NCI-H2171 treated with DMSO at 0.1 percent for 48 hours (cell line): ENCODE measurements at regions not wholly inside any gene's neighbourhood (a gene's known extent, or its start where the extent isn't known, plus 50 kb on each side); places are given as distances from the start of the nearest gene placed in this dataset.
"Not testable (repeated sequence)": the region's sequence is repeated elsewhere in the genome, so short reads cannot be mapped to it uniquely, and the experiment has no call there.

ENCODE experiments used
- DNase-seq: peaks from one replicate; lab custom pipeline; 2025; lab: John Stamatoyannopoulos, UW

DNA sequence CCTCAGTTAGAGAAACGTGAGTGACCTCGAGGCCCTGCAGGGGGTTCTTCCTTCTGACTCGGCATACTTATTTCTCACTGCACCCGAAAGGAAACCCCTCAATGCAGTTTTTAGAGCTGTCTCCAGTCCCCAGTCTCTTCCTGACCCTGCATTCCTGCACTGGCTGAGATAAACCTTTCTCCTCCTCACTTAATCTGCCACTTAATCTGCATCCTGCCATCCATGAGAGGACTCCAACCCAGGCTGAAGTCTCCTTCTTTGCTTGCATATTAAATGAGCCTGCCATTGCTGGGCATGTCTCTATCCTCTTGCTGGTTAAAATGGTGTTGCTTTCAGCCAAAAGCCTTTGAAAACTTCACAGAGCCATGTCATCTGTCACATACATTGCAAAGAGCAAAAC is 125.6 kb upstream of the GATA6 start:
- DNase-seq = no peak

DNA sequence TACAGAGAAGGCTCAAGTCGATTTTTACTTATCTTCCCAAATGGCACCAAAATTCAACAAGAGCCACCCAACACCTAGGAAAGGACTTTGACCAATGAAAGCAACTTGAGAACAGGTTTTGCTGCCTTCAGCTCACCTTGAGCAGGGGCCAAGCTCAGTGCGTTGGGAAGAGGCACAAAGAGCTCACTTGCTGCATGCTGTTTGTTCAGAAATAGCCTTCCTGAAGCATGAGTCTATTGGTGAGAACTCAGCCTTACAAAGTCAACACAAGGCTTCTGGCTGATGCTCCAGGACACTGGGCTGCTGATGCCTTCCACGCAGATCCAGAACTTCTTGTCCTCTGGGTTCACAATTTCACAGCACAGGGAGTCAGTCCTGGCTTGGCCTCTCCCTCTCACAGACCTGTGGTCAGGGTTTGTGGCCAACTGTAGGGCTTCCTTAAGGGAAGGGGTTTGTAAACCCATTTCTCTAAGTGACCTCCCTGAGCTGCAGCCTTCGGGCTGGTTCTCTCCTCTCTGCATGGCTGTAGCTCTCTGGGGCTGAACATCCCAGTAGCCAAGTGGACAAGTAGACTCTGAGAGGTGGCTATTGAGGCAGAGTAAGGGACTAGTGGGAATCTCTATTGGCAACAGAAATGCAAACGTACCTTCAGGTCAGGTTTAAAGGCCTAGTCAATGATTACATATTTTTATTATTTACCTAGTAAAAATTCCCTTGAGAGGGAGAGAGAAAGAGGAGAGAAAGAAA is 124.7 kb upstream of the GATA6 start:
- DNase-seq = no peak

DNA sequence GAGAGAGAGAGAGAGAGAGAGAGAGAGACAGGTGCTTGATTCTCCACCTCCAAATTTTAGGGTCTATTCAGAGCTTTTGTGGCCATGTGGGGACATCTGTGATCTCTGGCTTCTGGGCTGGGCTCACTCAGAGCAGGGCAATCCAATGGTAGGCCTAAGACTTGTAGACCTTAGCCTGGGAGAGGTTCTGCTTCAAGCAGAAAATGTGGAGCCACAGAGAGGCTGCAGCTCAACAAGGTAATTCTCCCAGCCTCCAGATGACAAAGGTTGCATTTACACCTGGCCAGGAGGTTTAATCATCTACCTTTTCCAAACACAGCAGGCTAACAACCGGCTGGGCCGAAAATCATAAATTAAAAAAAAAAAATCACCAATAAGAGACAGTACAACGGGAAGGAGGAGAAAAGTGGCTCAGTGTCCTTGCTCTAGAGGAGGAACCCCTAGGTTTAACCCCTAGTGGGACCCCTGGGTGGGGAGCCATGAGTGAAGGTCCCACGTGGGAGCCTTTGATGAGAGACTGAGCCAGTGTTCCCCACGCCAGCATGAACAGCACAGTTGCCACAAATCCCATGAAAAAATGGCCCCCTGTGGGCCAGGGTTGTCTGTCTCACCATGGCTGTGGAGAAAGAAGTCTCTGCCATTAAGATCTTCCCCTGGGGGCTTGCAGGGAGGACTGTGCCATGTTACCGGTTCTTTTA is 124.0 kb upstream of the GATA6 start:
- DNase-seq = no peak

DNA sequence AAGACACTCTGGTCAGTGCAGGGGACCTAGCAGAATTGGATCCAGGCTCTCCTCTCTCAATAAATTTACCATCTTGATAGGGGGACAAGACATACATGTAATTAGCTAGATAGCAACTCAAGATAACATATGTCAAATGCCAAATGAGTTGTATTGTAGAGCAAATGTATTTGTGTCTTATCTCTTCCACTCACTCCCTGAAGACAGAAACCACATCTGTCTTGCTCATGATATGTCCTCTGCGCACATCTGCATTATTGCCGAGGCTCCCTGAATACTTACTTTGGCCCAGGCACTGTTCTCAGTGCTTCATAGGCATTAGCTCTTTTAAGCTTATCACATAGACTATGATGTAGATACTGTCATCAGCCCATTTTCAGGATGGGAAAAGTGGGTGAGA is 122.9 kb upstream of the GATA6 start:
- no peak for DNase-seq

DNA sequence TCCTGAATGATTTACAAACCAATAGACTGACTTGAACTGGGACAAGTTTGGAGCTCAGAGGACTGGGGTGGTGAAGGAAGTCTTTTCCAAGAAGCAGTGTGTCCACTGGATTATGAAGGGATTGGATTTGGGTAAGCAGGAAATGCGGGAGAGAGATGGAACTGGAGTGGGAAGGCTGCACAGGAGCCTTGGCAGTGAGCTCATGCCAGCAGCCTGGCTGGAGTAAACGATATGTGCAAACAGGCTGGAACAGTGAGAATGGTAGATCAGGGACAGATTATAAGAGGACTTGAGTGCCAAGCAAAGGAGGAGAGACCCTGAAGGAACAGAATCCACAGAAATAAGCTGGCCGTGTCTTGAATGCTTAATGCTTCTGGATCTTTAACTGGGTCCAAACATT is 121.9 kb upstream of the GATA6 start:
- no peak for DNase-seq

DNA sequence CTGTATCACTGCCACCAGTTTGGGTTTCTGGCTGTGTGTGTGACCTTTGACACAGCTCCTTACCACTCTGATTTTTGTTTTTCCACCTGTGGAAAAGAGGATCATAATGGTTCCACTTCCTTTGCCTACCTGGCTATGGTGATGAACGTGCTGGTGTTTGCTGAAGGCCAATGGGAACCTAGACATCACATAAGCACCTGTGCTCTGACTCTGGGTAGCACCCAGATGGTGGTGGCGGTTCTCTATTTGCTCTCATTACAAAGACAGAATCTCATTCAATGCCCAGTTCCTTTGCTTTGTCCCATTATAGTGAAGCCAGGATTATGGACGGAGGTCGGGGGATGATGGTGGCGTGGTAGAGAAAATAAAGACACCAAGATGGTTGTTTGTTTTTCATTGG is 121.2 kb upstream of the GATA6 start:
- no peak for DNase-seq

DNA sequence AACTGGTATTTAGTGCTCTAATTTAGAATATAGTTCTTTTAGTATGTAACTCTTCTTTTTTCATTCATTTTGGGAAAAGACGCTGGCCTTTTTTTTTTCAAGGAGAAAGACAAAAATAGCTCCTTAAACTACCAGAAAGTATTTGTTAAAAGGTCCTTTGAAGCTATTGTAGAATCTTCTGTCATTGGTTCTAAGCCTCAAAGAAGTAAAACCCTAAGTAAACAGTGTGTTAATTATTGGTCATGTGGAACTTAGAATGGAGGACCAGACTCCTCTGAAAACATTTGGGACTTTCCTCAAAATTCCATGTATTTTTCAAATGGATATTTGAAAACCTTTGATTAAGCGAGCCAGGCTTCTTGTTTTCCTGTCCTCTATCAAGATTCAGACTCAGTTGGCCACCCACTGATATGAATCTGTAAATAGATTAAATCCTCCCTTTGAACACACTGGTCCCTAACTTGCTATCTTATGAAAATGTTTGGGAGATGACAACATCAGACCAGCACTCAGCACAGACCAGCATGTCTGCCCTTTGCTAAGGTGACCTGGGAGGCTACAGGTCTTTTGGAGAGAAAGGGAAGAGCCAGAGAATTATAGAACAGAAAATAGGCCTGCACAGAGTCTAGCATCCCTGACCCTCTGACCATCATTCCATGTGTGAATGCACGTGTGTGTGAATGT is 120.3 kb upstream of the GATA6 start:
- DNase-seq = no peak

DNA sequence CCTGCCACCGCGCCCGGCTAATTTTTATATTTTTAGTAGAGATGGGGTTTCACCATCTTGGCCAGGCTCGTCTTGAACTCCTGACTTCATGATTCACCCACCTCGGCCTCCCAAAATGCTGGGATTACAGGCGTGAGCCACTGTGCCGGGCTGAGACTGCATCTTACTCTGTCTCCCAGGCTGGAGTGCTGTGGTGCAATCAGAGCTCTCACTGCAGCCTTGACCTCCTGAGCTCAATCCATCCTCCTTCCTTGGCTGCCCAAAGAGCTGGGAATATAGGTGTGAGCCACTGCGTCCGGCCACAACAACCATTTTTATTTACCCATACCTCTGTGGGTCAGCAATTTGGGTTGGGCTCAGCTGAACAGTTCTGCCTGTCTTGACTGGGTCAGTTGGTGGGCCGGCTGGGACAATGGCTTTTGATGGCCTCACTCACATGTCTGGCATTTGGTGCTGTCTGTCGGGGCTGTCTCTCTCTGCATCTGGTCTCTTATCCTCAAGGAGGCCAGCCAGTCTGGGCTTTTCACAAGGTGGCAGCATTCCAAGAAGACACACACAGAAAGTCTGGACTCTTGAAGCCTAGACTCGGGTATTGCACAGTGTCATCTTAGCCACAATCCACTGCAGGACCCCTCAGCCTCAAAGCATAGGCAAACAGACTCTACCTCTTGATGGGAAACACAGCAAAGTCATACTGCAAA is 116.8 kb upstream of the GATA6 start:
- DNase-seq = no peak

DNA sequence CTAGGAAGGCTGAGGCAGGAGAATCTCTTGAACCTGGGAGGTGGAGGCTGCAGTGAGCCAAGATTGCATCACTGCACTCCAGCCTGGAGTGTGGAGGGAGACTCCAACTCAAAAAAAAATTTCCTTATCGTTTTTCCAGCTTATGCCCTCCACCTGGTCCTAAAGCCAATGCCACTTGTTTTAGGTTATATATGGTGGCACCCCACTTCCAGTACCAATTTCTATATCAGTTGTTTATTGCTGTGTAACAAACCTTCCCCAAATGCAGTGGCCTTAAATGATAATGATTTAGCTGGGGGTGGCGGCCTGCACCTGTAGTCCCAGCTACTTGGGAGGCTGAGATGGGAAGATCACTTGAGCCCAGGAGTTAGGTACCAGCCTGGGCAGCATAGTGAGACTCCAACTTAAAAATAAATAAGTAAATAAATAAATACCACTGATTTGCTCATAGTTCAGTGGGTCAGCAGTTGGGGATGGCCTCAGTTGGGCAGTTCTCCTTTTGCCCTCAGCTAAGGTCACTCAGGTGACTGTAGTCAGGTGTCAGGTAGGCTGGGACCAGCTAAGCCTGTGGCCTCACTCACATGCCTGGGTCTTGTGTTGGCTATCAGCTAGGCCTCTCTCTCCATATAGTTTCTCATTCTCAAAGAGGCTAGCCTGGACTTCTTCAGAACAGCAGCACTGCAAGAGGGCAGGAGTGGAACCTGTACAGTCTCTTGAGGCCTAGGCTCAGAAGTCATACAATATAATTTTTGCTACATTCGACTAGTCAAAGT is 113.7 kb upstream of the GATA6 start:
- no peak for DNase-seq

DNA sequence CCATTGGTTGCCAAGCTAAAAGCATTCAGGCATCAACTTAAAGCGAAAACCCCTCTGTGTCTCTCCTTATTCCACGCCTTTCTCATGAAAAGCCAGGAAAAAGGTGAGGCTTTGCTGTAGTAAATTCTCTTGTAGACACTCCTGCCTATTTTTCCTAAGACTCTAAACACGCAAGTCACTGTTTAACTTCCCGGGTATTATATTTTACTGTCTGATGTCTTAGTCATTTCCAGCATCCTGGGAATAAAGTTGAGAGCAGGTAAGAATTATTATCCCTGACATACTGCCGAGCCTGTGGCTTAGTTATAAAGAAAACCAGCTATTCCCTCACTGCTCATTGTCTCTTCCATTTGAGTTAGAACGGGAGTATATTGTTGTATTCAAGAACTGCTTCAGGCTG is 112.4 kb upstream of the GATA6 start:
- no peak for DNase-seq

DNA sequence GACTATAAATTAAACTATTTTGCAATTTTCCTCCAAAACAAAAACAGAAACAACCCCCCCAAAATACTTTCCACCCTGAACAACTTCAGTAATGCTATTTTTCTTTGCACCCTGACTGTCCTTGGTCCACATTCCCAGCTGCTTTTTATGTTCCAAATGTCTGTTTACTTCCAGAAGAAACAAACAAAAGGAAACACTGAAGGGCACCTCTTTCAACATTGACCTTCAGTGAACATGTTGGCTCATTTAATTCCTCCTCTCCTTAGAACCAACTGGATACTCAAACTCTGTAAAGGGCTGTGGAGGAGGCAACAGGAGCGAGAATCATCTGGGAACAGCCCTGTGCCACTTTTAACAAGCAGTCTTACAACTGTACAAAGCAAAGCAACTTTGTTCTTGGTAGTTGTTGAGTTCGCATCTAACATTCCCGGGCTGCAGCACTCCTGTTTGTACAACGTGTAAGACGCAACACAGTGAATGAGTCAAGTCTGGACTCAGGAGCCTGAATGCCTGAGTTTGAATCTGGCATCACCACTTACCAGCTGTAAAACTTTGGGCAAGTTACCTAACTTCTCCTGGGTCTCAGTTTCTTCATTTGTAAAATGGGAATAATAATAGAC is 111.4 kb upstream of the GATA6 start:
- DNase-seq = no peak

DNA sequence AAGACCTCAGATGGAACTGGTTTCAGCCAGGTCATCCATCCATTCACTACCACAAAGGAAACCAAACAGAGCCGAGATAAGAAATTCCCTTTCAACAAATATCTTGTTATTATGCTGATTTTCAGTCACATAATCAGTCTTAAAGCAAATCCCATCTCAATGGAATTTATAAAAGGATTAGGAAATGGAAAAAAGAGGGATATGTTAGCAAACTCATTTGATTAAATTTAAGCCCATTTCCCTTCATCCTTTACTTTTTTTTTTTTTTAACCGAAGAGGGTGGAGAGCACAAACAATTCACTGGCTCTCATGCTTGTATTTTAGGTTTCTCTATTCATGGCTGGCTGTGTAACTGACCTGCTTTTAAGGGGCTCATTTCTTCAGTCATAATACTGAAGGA is 109.0 kb upstream of the GATA6 start:
- no peak for DNase-seq

DNA sequence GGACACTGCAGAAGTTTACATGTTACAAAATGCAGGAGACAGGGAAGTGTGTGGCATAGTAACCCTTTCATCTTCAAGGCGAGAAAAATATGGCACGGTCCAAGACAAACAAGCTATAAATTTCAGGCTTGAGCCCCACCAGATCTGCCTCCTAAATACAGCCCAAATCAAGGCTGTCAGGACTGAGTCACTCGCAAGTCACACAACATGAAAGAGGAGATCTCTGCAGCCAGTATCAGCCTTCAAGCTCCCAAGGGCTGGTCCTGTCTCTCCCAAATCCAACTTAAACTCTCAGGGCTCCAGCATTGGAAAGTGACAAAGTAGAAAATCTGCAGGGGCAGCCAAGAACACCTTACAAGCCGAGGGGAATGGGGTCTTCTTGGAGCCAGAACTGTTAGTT is 106.3 kb upstream of the GATA6 start:
- no peak for DNase-seq

DNA sequence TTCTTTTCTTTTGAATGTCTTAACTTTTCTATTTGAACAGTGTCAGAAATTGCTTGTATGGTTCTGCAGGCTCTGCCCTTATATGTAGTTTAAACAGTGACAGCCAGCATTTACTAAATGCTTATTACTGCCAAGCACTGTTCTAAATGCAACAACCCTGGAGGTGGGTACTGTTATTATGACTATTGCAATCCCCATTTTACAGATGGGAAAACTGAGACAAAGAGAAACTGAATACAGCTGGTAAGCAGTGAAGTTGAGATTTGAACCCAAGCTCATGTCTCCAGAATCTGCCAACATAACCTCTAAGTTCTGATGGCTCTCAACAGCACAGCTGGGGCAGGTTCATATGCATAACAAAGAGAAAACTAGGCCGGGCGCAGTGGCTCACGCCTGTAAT is 105.7 kb upstream of the GATA6 start:
- no peak for DNase-seq

DNA sequence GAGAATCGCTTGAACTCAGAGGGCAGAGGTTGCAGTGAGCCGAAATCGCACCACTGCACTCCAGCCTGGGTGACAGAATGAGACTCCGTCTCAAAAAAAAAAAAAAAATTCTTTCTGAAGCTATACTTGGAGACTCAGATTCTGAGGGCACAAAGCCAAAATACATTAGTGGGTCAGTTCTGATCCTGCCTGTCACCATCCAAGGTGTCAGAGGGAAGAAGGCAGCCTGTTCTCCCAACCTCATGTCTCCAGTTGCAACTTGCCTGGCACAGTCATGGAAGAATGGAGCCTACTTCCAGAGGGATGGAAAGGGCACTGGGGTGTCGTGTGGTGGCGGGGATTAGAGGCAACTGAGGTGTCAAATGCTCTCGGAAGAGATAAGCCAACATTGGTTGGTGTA is 104.8 kb upstream of the GATA6 start:
- no peak for DNase-seq

DNA sequence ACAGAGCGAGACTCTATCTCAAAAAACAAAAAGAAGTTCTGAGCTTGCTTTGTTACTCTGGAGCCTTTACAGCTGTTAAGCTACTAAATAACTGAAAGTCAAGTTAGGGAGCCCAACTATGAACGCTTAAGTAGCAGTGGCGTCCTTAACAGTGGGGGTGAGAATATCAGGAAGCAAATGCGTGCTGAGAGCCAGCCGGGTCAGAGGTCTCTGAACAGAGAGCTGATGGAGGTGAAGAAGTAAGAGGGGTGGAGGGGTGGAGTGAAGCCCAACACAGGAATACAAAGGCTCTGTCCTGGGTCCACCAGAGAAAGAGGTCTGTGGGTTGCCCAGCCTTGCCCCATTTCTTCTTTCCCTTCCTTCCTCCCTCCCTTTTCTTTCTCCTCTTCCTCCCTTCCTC is 104.1 kb upstream of the GATA6 start:
- DNase-seq = no peak

DNA sequence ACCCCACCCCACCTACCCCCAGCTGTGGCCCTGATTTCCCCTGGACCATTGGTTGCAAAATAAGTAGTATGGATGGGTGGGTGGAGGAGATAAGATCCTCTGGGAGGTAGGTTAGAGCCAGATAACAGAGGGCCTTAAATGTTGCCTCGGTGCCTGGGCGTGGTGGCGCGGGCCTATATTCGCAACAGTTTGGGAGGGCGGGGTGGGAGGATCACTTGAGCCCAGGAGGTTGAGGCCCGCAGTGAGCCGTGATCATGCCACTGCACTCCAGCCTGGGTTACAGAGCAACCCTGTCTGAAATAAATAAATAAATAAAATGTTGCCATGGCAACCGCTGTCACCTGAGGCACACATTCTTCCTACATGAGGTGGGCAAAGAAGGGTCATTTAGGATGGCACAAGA is 103.3 kb upstream of the GATA6 start:
- DNase-seq = no peak

DNA sequence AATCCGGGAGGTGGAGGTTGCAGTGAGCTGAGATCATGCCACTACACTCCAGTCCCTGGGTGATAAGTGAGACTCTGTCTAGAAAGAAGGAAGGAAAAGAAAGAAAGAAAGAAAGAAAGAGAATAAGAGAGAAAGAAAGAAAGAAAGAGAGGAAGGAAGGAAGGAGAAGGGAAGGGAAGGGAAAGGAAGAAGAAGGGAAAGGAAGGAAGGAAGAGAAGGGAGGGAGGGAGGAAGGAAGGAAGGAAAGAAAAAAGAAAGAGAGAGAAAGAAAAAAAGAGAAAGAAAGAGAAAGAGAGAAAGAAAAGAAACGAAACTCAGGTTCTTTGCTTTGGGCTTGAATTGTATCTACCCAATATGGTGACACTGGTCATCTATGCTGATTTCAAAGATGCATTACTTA is 102.3 kb upstream of the GATA6 start:
- DNase-seq = no peak

DNA sequence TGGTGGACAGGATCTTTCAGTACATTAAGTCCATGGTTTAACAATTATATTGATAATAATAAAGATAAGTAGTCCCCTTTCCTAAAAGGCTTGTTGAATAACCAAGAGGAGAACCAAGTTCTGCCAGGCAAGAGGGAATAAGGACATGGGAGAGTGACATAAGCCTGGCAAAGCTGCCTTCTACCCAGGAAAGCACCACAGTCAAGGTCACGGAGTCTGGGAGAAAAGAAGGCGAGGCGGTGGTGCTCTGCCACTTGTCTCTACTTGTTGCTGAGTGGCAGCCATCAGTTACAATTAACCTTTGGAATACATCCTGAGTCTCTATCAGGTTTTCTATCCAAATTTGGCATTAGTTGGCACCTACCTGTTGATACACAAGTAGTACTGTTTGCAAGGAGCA is 101.7 kb upstream of the GATA6 start:
- no peak for DNase-seq

DNA sequence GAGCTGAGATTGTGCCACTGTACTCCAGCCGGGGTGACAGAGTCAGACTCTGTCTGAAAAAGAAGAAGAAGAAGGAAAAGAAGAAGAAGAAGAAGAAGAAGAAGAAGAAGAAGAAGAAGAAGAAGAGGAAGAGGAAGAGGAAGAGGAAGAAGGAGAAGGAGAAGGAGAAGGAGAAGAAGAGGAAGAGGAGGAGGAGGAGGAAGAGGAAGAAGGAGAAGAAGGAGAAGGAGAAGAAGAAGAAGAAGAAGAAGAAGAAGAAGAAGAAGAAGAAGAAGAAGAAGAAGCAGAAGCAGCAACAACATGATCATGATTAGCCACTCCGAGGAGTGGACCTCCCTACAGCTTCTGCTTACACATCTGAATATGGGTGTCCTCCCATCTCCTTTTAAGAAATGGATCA is 100.6 kb upstream of the GATA6 start:
- not testable (repeated sequence) for DNase-seq

DNA sequence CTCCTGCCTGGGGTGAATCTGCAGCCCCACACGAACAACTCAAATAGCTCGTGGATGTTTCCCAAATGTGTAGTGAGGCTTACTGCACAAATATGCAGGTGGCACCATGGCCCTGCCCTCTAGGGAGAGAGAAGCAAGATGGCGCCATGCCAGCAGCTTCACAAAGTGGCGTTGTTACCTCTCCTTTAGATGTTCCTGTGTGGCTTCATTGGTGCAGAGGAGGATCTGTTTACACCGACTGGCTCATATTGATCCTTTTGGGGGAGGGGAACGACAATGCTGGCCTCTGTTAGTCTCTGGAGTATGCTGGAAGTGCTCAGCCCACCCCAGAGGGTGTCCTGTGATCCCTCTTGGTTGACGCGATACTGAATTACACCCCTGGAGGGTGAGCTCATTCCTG is 99.5 kb upstream of the GATA6 start:
- no peak for DNase-seq

DNA sequence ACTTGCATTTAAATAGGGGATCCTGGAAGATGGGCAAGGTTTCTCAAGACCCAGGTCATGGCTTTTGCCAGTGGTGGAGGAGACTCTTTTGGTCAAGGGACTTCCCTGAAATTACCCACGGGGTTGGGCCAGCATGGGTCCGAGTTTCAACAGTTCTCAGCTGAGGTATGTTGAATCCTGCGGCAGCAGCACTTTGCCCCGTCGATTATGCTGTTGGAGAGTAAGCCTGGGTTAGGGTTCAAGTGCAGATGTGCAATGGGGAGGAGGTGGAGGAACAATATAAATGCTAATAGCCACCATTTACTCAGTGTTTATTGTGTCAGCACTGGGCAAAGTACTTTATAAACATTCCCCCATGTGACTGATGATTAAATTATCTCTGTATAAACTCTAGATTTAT is 96.0 kb upstream of the GATA6 start:
- no peak for DNase-seq
